Fibroblast of villous mesenchyme (primary cell): ENCODE measurements at regions not wholly inside any gene's neighbourhood (a gene's known extent, or its start where the extent isn't known, plus 50 kb on each side); places are given as distances from the start of the nearest gene placed in this dataset.
A peak's percentile ranks its signal among the peaks of the same experiment; 100 is the strongest.

Experiments
- DNase-seq: peaks from one replicate; pipeline ENCODE4 v3.0.0-alpha.2; 2010; ENCODE audit warnings: low read depth
- H3K4me3 ChIP-seq: 2 replicates; pipeline ENCODE4 v1.5.1; 2011; ENCODE audit warnings: low read depth, mild to moderate bottlenecking, low read length
- CTCF ChIP-seq: IDR thresholded peaks from 2 replicates; pipeline ENCODE4 v1.5.1; 2012; ENCODE audit warnings: low read depth, mild to moderate bottlenecking, low read length; ENCODE audit not compliant: insufficient read depth

GRCh38 chr18:25604196-25604893 is 252.4 kb upstream of the ZNF521 start:
- no peak overlapping the region for H3K4me3 ChIP-seq
- DNase-seq = no peak
- no peak for TF ChIP-seq CTCF

- H3K4me3 ChIP-seq = no peak overlapping the region
- no peak for TF ChIP-seq CTCF
- no peak for DNase-seq
Observed at GRCh38 chr18:25599443-25599842, 247.5 kb upstream of the ZNF521 start.

- no peak for TF ChIP-seq CTCF
- H3K4me3 ChIP-seq = no peak overlapping the region
- DNase-seq = no peak
Observed at GRCh38 chr18:25597476-25597875, 245.5 kb upstream of the ZNF521 start.

- DNase-seq = peak; percentile 4
- H3K4me3 ChIP-seq = no peak overlapping the region
- TF ChIP-seq CTCF = no peak
Observed at GRCh38 chr18:25595274-25596060, 243.5 kb upstream of the ZNF521 start.

GRCh38 chr18:25594351-25594750 is 242.4 kb upstream of the ZNF521 start:
- no peak overlapping the region for H3K4me3 ChIP-seq
- TF ChIP-seq CTCF = no peak
- DNase-seq = peak; percentile 23

GRCh38 chr18:25592804-25593360 is 240.9 kb upstream of the ZNF521 start:
- DNase-seq = no peak
- TF ChIP-seq CTCF = no peak
- no peak overlapping the region for H3K4me3 ChIP-seq
